ENCODE measurements at regions not wholly inside any gene's neighbourhood (a gene's known extent, or its start where the extent isn't known, plus 50 kb on each side); places are given as distances from the start of the nearest gene placed in this dataset.

- no peaks in the 10 kb centered on the region for H3K9me3 ChIP-seq (ENCODE audit: insufficient read depth, low read depth, low read length)
- H3K27me3 ChIP-seq (ENCODE audit: insufficient read depth, low read length) = no peaks in the 10 kb centered on the region
- no peaks in the 10 kb centered on the region for H3K36me3 ChIP-seq (ENCODE audit: insufficient read depth, low read depth, low read length)
- H3K27ac ChIP-seq (ENCODE audit: low read length) = no peak overlapping the region
- peaks cover 11% of the 10 kb centered on the region; the same call in 1 of the 2 replicates for H3K4me1 ChIP-seq (ENCODE audit: insufficient read depth, low read length)
- H3K9ac ChIP-seq (ENCODE audit: low read depth, low read length) = no peak overlapping the region
- H3K4me3 ChIP-seq (ENCODE audit: low read length) = no peak overlapping the region
Measured at GRCh38 chr2:128405981-128406613, 87.4 kb upstream of the HS6ST1 start.

- H3K4me3 ChIP-seq (ENCODE audit: low read length) = no peak overlapping the region
- no peaks in the 10 kb centered on the region for H3K27me3 ChIP-seq (ENCODE audit: insufficient read depth, low read length)
- H3K9me3 ChIP-seq (ENCODE audit: insufficient read depth, low read depth, low read length) = no peaks in the 10 kb centered on the region
- peaks cover 11% of the 10 kb centered on the region; the same call in 1 of the 2 replicates for H3K4me1 ChIP-seq (ENCODE audit: insufficient read depth, low read length)
- H3K9ac ChIP-seq (ENCODE audit: low read depth, low read length) = no peak overlapping the region
- no peak overlapping the region for H3K27ac ChIP-seq (ENCODE audit: low read length)
- H3K36me3 ChIP-seq (ENCODE audit: insufficient read depth, low read depth, low read length) = no peaks in the 10 kb centered on the region
Measured at GRCh38 chr2:128406736-128407554, 88.3 kb upstream of the HS6ST1 start.

- no peak overlapping the region for H3K9ac ChIP-seq (ENCODE audit: low read depth, low read length)
Measured at GRCh38 chr2:128408349-128409305, 90.0 kb upstream of the HS6ST1 start.

GRCh38 chr2:128409326-128410034, 90.8 kb upstream of the HS6ST1 start:
- Histone ChIP-seq H3K27me3 (ENCODE audit: insufficient read depth, low read length) (no peaks in the 10 kb centered on the region), H3K9me3 (ENCODE audit: insufficient read depth, low read depth, low read length) (no peaks in the 10 kb centered on the region), H3K9ac (ENCODE audit: low read depth, low read length) (no peak overlapping the region), H3K4me1 (ENCODE audit: insufficient read depth, low read length) (peaks cover 11% of the 10 kb centered on the region; the same call in 1 of the 2 replicates), H3K27ac (ENCODE audit: low read length) (no peak overlapping the region), H3K36me3 (ENCODE audit: insufficient read depth, low read depth, low read length) (no peaks in the 10 kb centered on the region), H3K4me3 (ENCODE audit: low read length) (no peak overlapping the region)

More at GRCh38 chr2:128408349-128409305, 90.0 kb upstream of the HS6ST1 start:
- Histone ChIP-seq H3K27ac (ENCODE audit: low read length) (no peak overlapping the region), H3K9me3 (ENCODE audit: insufficient read depth, low read depth, low read length) (no peaks in the 10 kb centered on the region), H3K36me3 (ENCODE audit: insufficient read depth, low read depth, low read length) (no peaks in the 10 kb centered on the region), H3K4me3 (ENCODE audit: low read length) (no peak overlapping the region), H3K27me3 (ENCODE audit: insufficient read depth, low read length) (no peaks in the 10 kb centered on the region), H3K4me1 (ENCODE audit: insufficient read depth, low read length) (peaks cover 11% of the 10 kb centered on the region; the same call in 1 of the 2 replicates)

- Histone ChIP-seq H3K36me3 (ENCODE audit: insufficient read depth, low read depth, low read length) (no peaks in the 10 kb centered on the region), H3K9ac (ENCODE audit: low read depth, low read length) (no peak overlapping the region), H3K4me1 (ENCODE audit: insufficient read depth, low read length) (peaks cover 11% of the 10 kb centered on the region; the same call in 1 of the 2 replicates), H3K9me3 (ENCODE audit: insufficient read depth, low read depth, low read length) (no peaks in the 10 kb centered on the region), H3K4me3 (ENCODE audit: low read length) (no peak overlapping the region), H3K27ac (ENCODE audit: low read length) (no peak overlapping the region), H3K27me3 (ENCODE audit: insufficient read depth, low read length) (no peaks in the 10 kb centered on the region)
Measured at GRCh38 chr2:128410035-128410757, 91.5 kb upstream of the HS6ST1 start.

GRCh38 chr2:128410758-128411215, 92.1 kb upstream of the HS6ST1 start:
- H3K4me1 ChIP-seq (ENCODE audit: insufficient read depth, low read length) = peaks cover 11% of the 10 kb centered on the region; the same call in 1 of the 2 replicates
- H3K27me3 ChIP-seq (ENCODE audit: insufficient read depth, low read length) = no peaks in the 10 kb centered on the region
- H3K36me3 ChIP-seq (ENCODE audit: insufficient read depth, low read depth, low read length) = no peaks in the 10 kb centered on the region
- no peak overlapping the region for H3K9ac ChIP-seq (ENCODE audit: low read depth, low read length)
- no peak overlapping the region for H3K27ac ChIP-seq (ENCODE audit: low read length)
- no peak overlapping the region for H3K4me3 ChIP-seq (ENCODE audit: low read length)
- H3K9me3 ChIP-seq (ENCODE audit: insufficient read depth, low read depth, low read length) = no peaks in the 10 kb centered on the region

GRCh38 chr2:128411431-128411830, 92.8 kb upstream of the HS6ST1 start:
- Histone ChIP-seq H3K9me3 (ENCODE audit: insufficient read depth, low read depth, low read length) (no peaks in the 10 kb centered on the region), H3K9ac (ENCODE audit: low read depth, low read length) (no peak overlapping the region), H3K27ac (ENCODE audit: low read length) (no peak overlapping the region), H3K4me3 (ENCODE audit: low read length) (no peak overlapping the region), H3K4me1 (ENCODE audit: insufficient read depth, low read length) (peaks cover 7% of the 10 kb centered on the region; the same call in 1 of the 2 replicates), H3K27me3 (ENCODE audit: insufficient read depth, low read length) (no peaks in the 10 kb centered on the region), H3K36me3 (ENCODE audit: insufficient read depth, low read depth, low read length) (no peaks in the 10 kb centered on the region)

GRCh38 chr2:128412181-128412871, 93.7 kb upstream of the HS6ST1 start:
- Histone ChIP-seq H3K27me3 (ENCODE audit: insufficient read depth, low read length) (no peaks in the 10 kb centered on the region), H3K4me3 (ENCODE audit: low read length) (no peak overlapping the region), H3K36me3 (ENCODE audit: insufficient read depth, low read depth, low read length) (no peaks in the 10 kb centered on the region), H3K27ac (ENCODE audit: low read length) (no peak overlapping the region), H3K4me1 (ENCODE audit: insufficient read depth, low read length) (no peaks in the 10 kb centered on the region; the same call in 1 of the 2 replicates), H3K9me3 (ENCODE audit: insufficient read depth, low read depth, low read length) (no peaks in the 10 kb centered on the region), H3K9ac (ENCODE audit: low read depth, low read length) (no peak overlapping the region)

- Histone ChIP-seq H3K4me1 (ENCODE audit: insufficient read depth, low read length) (no peaks in the 10 kb centered on the region; the same call in 1 of the 2 replicates), H3K27ac (ENCODE audit: low read length) (no peak overlapping the region)
Measured at GRCh38 chr2:128413014-128413717, 94.5 kb upstream of the HS6ST1 start.

More at GRCh38 chr2:128413014-128413717, 94.5 kb upstream of the HS6ST1 start:
- Histone ChIP-seq H3K4me3 (ENCODE audit: low read length) (no peak overlapping the region), H3K27me3 (ENCODE audit: insufficient read depth, low read length) (no peaks in the 10 kb centered on the region), H3K9me3 (ENCODE audit: insufficient read depth, low read depth, low read length) (no peaks in the 10 kb centered on the region), H3K36me3 (ENCODE audit: insufficient read depth, low read depth, low read length) (no peaks in the 10 kb centered on the region), H3K9ac (ENCODE audit: low read depth, low read length) (no peak overlapping the region)
